GM23338 (cell line): ENCODE measurements at regions not wholly inside any gene's neighbourhood (a gene's known extent, or its start where the extent isn't known, plus 50 kb on each side); places are given as distances from the start of the nearest gene placed in this dataset.

Experiments
- EZH2 ChIP-seq: fragments of 200-600 bp; sonication (generic); IDR thresholded peaks from one replicate; pipeline ENCODE4 v1.8.0; 2017; ENCODE audit warnings: antibody characterized with exemption, mild to moderate bottlenecking, low read depth; ENCODE audit not compliant: unreplicated experiment
- NANOG ChIP-seq: IDR thresholded peaks from 2 replicates; pipeline ENCODE4 v1.6.1; 2016; ENCODE audit warnings: antibody characterized with exemption, borderline replicate concordance
- POLR2AphosphoS5 ChIP-seq: IDR thresholded peaks from 2 replicates; pipeline ENCODE4 v1.6.1; 2016; ENCODE audit warnings: antibody characterized with exemption, low read depth
- TF ChIP-seq, protein P1 (sequence below): IDR thresholded peaks from one replicate; pipeline ENCODE4 v1.6.1; 2018; ENCODE audit warnings: antibody characterized with exemption; ENCODE audit not compliant: unreplicated experiment
- TF ChIP-seq, protein P2 (sequence below), 2 experiments: fragments of 200-600 bp in 1 of 2; sonication (generic) in 1 of 2; conservative IDR thresholded peaks; 2 replicates each; pipeline versions ENCODE4 v1.5.1 to v1.6.1; 2016 to 2017; ENCODE audit warnings: antibody characterized with exemption in 2 of 2, low read depth in 2 of 2, mild to moderate bottlenecking in 2 of 2, moderate library complexity in 1 of 2
- TF ChIP-seq, protein P3 (sequence below): fragments of 250-450 bp; sonication (Bioruptor Pico); IDR thresholded peaks from 2 replicates; pipeline ENCODE4 v1.5.0; 2020; ENCODE audit warnings: mild to moderate bottlenecking, moderate library complexity

DNA sequence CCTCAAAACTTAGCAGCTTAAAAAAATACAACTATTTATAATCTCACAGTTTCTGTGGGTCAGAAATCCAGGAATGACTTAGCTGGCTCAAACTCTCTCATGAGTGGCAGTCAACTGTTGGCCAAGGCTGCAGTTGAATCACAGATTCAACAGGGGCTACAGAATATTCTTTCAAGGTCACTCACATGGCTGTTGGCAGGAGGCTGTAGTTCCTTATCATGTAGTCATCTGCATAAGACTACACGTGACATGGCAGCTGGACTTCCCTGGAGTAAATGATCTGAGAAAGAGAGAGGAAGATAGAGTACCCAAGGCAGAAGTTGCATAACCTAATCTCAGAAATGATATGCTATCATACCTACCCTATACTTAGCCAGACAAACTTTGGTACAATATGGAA, 75.2 kb upstream of the TSPAN2 start:
- no peak for TF ChIP-seq EZH2
- TF ChIP-seq, protein P1, sequence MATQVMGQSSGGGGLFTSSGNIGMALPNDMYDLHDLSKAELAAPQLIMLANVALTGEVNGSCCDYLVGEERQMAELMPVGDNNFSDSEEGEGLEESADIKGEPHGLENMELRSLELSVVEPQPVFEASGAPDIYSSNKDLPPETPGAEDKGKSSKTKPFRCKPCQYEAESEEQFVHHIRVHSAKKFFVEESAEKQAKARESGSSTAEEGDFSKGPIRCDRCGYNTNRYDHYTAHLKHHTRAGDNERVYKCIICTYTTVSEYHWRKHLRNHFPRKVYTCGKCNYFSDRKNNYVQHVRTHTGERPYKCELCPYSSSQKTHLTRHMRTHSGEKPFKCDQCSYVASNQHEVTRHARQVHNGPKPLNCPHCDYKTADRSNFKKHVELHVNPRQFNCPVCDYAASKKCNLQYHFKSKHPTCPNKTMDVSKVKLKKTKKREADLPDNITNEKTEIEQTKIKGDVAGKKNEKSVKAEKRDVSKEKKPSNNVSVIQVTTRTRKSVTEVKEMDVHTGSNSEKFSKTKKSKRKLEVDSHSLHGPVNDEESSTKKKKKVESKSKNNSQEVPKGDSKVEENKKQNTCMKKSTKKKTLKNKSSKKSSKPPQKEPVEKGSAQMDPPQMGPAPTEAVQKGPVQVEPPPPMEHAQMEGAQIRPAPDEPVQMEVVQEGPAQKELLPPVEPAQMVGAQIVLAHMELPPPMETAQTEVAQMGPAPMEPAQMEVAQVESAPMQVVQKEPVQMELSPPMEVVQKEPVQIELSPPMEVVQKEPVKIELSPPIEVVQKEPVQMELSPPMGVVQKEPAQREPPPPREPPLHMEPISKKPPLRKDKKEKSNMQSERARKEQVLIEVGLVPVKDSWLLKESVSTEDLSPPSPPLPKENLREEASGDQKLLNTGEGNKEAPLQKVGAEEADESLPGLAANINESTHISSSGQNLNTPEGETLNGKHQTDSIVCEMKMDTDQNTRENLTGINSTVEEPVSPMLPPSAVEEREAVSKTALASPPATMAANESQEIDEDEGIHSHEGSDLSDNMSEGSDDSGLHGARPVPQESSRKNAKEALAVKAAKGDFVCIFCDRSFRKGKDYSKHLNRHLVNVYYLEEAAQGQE = no peak
- TF ChIP-seq, protein P2, sequence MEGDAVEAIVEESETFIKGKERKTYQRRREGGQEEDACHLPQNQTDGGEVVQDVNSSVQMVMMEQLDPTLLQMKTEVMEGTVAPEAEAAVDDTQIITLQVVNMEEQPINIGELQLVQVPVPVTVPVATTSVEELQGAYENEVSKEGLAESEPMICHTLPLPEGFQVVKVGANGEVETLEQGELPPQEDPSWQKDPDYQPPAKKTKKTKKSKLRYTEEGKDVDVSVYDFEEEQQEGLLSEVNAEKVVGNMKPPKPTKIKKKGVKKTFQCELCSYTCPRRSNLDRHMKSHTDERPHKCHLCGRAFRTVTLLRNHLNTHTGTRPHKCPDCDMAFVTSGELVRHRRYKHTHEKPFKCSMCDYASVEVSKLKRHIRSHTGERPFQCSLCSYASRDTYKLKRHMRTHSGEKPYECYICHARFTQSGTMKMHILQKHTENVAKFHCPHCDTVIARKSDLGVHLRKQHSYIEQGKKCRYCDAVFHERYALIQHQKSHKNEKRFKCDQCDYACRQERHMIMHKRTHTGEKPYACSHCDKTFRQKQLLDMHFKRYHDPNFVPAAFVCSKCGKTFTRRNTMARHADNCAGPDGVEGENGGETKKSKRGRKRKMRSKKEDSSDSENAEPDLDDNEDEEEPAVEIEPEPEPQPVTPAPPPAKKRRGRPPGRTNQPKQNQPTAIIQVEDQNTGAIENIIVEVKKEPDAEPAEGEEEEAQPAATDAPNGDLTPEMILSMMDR (conservative IDR thresholded peaks at IDR 0.05; ENCODE audit: low read depth in 2 of 2) = no peak
- TF ChIP-seq POLR2AphosphoS5 = no peak
- no peak for TF ChIP-seq NANOG
- TF ChIP-seq, protein P3, sequence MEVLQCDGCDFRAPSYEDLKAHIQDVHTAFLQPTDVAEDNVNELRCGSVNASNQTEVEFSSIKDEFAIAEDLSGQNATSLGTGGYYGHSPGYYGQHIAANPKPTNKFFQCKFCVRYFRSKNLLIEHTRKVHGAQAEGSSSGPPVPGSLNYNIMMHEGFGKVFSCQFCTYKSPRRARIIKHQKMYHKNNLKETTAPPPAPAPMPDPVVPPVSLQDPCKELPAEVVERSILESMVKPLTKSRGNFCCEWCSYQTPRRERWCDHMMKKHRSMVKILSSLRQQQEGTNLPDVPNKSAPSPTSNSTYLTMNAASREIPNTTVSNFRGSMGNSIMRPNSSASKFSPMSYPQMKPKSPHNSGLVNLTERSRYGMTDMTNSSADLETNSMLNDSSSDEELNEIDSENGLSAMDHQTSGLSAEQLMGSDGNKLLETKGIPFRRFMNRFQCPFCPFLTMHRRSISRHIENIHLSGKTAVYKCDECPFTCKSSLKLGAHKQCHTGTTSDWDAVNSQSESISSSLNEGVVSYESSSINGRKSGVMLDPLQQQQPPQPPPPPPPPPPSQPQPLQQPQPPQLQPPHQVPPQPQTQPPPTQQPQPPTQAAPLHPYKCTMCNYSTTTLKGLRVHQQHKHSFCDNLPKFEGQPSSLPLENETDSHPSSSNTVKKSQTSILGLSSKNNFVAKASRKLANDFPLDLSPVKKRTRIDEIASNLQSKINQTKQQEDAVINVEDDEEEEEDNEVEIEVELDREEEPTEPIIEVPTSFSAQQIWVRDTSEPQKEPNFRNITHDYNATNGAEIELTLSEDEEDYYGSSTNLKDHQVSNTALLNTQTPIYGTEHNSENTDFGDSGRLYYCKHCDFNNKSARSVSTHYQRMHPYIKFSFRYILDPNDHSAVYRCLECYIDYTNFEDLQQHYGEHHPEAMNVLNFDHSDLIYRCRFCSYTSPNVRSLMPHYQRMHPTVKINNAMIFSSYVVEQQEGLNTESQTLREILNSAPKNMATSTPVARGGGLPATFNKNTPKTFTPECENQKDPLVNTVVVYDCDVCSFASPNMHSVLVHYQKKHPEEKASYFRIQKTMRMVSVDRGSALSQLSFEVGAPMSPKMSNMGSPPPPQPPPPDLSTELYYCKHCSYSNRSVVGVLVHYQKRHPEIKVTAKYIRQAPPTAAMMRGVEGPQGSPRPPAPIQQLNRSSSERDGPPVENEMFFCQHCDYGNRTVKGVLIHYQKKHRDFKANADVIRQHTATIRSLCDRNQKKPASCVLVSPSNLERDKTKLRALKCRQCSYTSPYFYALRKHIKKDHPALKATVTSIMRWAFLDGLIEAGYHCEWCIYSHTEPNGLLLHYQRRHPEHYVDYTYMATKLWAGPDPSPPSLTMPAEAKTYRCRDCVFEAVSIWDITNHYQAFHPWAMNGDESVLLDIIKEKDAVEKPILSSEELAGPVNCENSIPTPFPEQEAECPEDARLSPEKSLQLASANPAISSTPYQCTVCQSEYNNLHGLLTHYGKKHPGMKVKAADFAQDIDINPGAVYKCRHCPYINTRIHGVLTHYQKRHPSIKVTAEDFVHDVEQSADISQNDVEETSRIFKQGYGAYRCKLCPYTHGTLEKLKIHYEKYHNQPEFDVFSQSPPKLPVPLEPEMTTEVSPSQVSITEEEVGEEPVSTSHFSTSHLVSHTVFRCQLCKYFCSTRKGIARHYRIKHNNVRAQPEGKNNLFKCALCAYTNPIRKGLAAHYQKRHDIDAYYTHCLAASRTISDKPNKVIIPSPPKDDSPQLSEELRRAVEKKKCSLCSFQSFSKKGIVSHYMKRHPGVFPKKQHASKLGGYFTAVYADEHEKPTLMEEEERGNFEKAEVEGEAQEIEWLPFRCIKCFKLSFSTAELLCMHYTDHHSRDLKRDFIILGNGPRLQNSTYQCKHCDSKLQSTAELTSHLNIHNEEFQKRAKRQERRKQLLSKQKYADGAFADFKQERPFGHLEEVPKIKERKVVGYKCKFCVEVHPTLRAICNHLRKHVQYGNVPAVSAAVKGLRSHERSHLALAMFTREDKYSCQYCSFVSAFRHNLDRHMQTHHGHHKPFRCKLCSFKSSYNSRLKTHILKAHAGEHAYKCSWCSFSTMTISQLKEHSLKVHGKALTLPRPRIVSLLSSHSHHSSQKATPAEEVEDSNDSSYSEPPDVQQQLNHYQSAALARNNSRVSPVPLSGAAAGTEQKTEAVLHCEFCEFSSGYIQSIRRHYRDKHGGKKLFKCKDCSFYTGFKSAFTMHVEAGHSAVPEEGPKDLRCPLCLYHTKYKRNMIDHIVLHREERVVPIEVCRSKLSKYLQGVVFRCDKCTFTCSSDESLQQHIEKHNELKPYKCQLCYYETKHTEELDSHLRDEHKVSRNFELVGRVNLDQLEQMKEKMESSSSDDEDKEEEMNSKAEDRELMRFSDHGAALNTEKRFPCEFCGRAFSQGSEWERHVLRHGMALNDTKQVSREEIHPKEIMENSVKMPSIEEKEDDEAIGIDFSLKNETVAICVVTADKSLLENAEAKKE (CRISPR knock-in tag) = no peak
